Chondrocyte (in vitro differentiated cells): ENCODE measurements at regions not wholly inside any gene's neighbourhood (a gene's known extent, or its start where the extent isn't known, plus 50 kb on each side); places are given as distances from the start of the nearest gene placed in this dataset.
A peak's percentile ranks its signal among the peaks of the same experiment; 100 is the strongest.
"Not testable (repeated sequence)": the region's sequence is repeated elsewhere in the genome, so short reads cannot be mapped to it uniquely, and the experiment has no call there.

Experiments used
- DNase-seq: peaks from one replicate; pipeline ENCODE4 v3.0.0; 2021; ENCODE audit warnings: mixed read lengths, low spot score
- H3K27ac Mint-ChIP-seq: one replicate; pipeline ENCODE4 v1.8.0; 2021; ENCODE audit warnings: mild to moderate bottlenecking, moderate library complexity, mixed read lengths; ENCODE audit not compliant: unreplicated experiment
- H3K27me3 Mint-ChIP-seq: 2 replicates; pipeline ENCODE4 v1.8.0; 2021; ENCODE audit warnings: low read depth, mixed read lengths
- H3K36me3 Mint-ChIP-seq: 2 replicates; pipeline ENCODE4 v1.8.0; 2021; ENCODE audit warnings: low read depth, mixed read lengths
- H3K4me1 Mint-ChIP-seq: 2 replicates; pipeline ENCODE4 v1.8.0; 2021; ENCODE audit warnings: low read depth, mild to moderate bottlenecking, mixed read lengths
- H3K4me3 Mint-ChIP-seq: one replicate; pipeline ENCODE4 v1.8.0; 2021; ENCODE audit warnings: mild to moderate bottlenecking, moderate library complexity, mixed read lengths; ENCODE audit not compliant: unreplicated experiment
- H3K9me3 Mint-ChIP-seq: 2 replicates; pipeline ENCODE4 v1.8.0; 2021; ENCODE audit warnings: low read depth, mixed read lengths
- CTCF ChIP-seq: fragments of 200-600 bp; sonication (generic); IDR thresholded peaks from 2 replicates; pipeline ENCODE4 v1.5.0; 2021; ENCODE audit warnings: antibody characterized with exemption, mild to moderate bottlenecking, moderate library complexity

DNA sequence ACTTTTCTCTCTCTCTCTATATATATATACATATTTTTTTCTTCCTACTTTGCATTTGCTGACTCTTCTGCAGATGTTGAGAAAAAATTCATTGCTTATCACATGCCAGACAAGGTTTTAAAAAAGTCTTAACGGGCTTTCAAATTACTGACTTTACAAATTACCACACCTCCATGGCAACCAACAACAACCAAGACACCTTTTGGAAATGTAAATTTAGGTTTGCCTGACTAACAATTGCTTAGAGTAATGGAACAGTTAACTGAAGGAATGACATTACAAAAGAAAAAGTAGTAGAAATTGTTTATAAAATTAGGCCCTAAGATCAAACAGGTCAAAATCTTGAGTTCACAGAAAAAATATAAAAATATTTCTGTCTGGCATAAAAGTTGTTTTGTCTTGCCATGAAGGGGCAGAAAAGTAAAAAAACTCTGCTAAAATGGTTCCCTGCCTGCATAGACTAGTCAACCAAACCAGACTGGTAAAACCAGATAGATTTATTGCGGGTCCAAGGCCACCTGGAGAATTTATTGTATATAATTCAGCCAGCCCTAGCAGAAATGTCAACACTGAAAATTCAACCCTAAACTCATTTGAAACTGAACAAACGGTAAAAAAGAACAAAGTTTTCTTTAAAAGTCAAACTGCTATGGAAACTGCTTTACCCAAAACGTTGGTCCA lies 92.8 kb upstream of the FRMD1 start:
- H3K36me3 Mint-ChIP-seq: no peaks in the 10 kb centered on the region
- H3K4me3 Mint-ChIP-seq: no peak overlapping the region
- no peaks in the 10 kb centered on the region for H3K9me3 Mint-ChIP-seq
- no peaks in the 10 kb centered on the region for H3K27me3 Mint-ChIP-seq
- H3K27ac Mint-ChIP-seq: no peak overlapping the region
- H3K4me1 Mint-ChIP-seq: peaks cover 9% of the 10 kb centered on the region
- no peak for DNase-seq
- TF ChIP-seq CTCF: no peak

DNA sequence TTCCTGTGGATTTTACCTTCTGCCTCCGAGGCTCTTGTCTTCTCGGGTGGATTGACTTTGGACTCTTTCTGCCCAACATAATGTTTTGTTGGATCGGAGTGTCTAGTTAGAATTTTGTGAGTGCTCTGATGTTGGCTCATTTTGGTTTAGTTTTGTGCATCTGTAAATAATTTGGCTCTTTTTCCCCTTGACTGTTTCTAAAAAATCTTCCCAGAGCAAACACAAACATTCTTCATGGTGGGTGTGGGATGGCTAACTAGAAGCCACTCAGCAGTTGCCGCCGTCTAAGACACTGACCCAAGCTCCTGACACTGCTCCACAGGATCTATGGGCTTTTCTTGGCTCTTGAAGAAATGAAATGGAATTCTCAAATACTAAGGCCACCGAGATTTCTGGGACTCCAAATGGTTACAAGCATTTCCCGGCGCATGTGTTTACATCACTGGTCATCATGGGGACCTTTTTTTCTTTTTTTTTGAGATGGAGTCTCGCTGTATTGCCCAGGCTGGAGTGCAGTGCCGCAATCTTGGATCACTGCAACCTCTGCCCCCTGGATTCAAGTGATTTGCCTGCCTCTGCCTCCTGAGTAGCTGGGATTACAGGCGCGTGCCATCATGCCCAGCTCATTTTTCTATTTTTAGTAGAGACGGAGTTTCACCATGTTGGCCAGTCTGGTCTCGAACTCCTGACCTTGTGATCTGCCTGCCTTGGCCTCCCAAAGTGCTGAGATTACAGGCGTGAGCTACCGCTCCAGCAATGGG lies 92.0 kb upstream of the FRMD1 start:
- Mint-ChIP-seq H3K4me1 (peaks cover 9% of the 10 kb centered on the region), H3K27ac (no peak overlapping the region), H3K27me3 (no peaks in the 10 kb centered on the region), H3K4me3 (no peak overlapping the region), H3K36me3 (no peaks in the 10 kb centered on the region), H3K9me3 (no peaks in the 10 kb centered on the region)
- no peak for TF ChIP-seq CTCF
- peak; percentile 11 for DNase-seq

GRCh38 chr6:168169624-168170023 lies 90.6 kb upstream of the FRMD1 start:
- Mint-ChIP-seq H3K27me3 (no peaks in the 10 kb centered on the region), H3K9me3 (no peaks in the 10 kb centered on the region), H3K4me3 (no peak overlapping the region), H3K36me3 (no peaks in the 10 kb centered on the region), H3K4me1 (peaks cover 7% of the 10 kb centered on the region), H3K27ac (no peak overlapping the region)
- DNase-seq: peak; percentile 13
- TF ChIP-seq CTCF: no peak

- not testable (repeated sequence) for H3K27ac Mint-ChIP-seq, H3K4me3 Mint-ChIP-seq, H3K4me1 Mint-ChIP-seq, H3K36me3 Mint-ChIP-seq, H3K27me3 Mint-ChIP-seq, H3K9me3 Mint-ChIP-seq
- peak; percentile 43 for DNase-seq
Observed at GRCh38 chr6:168168936-168169335, 89.9 kb upstream of the FRMD1 start.

- not testable (repeated sequence) for H3K36me3 Mint-ChIP-seq, H3K9me3 Mint-ChIP-seq, H3K4me3 Mint-ChIP-seq, H3K27ac Mint-ChIP-seq, H3K27me3 Mint-ChIP-seq, H3K4me1 Mint-ChIP-seq, DNase-seq
Observed at GRCh38 chr6:168168330-168168729, 89.3 kb upstream of the FRMD1 start.

DNA sequence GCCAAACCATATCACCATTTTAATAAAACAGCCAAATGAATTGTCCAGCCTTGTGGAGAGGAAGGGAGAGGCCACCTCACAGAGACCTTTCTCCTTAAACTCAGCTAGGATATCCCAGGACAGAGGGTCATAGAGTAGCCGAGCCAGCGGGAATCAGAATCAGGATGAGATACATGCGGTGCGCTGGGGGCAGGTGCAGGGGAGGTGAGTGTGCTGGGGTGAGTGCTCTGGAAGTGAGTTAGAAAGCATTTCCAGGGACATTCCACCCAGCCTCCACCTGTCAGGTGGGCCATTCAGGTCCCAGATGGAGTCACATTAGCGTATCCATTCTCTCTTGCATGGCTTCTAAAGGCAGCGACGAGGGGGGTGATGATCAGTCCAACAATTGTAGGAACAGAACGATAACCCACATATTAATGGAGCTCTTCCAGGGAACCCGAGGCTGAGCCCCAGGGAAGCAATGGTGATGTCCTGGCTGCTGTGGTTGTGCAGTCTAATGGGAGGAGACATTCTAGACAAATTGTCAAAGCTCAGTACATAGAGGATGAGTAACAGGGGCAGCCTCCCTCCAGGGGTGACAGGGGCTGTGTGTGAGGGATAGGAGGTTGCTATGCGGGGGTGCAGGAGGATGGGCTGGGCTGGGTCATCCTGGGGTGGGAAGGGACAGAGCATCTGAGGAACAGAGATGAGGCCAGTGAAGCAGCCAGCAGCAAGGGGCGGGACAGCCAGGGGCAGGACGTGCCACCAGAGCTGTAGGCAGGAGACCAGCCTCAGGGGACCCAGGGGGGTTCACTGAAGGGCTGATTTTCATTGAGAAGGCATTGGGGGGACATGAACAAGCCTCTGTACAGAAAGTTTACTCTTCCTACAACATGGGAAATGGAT lies 88.7 kb upstream of the FRMD1 start:
- DNase-seq: peak; percentile 53
- Mint-ChIP-seq H3K4me1 (peaks cover 10% of the 10 kb centered on the region), H3K27ac (no peak overlapping the region)

More for the DNA sequence above, 88.7 kb upstream of the FRMD1 start:
- Mint-ChIP-seq H3K27me3 (no peaks in the 10 kb centered on the region), H3K36me3 (no peaks in the 10 kb centered on the region), H3K9me3 (no peaks in the 10 kb centered on the region), H3K4me3 (no peak overlapping the region)
- no peak for TF ChIP-seq CTCF
